Mesothelial cell of epicardium (in vitro differentiated cells): ENCODE measurements at regions not wholly inside any gene's neighbourhood (a gene's known extent, or its start where the extent isn't known, plus 50 kb on each side); places are given as distances from the start of the nearest gene placed in this dataset.

Source experiments
- DNase-seq, 2 experiments: peaks; one replicate each; pipeline ENCODE4 v3.0.0; 2021; ENCODE audit warnings: low spot score in 2 of 2; ENCODE audit not compliant: unreplicated experiment in 2 of 2
- H3K27ac Mint-ChIP-seq: 2 replicates; pipeline ENCODE4 v1.8.0; 2021; ENCODE audit warnings: mixed read lengths
- H3K27me3 Mint-ChIP-seq: 2 replicates; pipeline ENCODE4 v1.8.0; 2021; ENCODE audit warnings: low read depth, mixed read lengths
- H3K36me3 Mint-ChIP-seq: 2 replicates; pipeline ENCODE4 v1.8.0; 2021; ENCODE audit warnings: mixed read lengths
- H3K4me1 Mint-ChIP-seq: 2 replicates; pipeline ENCODE4 v1.8.0; 2021; ENCODE audit warnings: mixed read lengths
- H3K4me3 Mint-ChIP-seq: 2 replicates; pipeline ENCODE4 v1.8.0; 2021; ENCODE audit warnings: mild to moderate bottlenecking, moderate library complexity, mixed read lengths
- H3K9me3 Mint-ChIP-seq: 2 replicates; pipeline ENCODE4 v1.8.0; 2021; ENCODE audit warnings: mixed read lengths
- TF ChIP-seq, protein P1 (sequence below): fragments of 200-600 bp; sonication (generic); IDR thresholded peaks from one replicate; pipeline ENCODE4 v1.5.0; 2021; ENCODE audit warnings: antibody characterized with exemption; ENCODE audit not compliant: unreplicated experiment

DNA sequence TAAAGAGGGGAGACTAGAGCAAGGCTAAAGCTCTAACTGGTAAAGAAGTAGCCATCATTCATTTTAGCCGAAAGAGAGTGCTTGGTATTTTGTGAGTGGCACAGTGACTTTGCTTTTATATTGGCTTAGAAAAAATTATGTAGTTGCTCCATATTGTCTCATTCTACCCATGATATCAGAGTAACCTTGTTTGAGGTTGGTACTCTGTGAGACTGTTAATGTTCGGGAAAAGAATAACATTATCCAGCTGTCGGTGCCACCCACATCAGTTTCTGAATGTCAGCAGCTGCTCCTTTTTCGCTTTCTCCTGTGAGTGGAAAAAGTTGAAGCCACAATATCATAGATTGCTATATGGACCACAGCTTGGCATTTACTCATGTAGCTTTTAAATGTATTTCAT is 376.4 kb upstream of the KCNN2 start:
- no peak overlapping the region for H3K4me3 Mint-ChIP-seq
- no peaks in the 10 kb centered on the region for H3K9me3 Mint-ChIP-seq
- no peaks in the 10 kb centered on the region for H3K36me3 Mint-ChIP-seq
- no peak for DNase-seq
- TF ChIP-seq, protein P1, sequence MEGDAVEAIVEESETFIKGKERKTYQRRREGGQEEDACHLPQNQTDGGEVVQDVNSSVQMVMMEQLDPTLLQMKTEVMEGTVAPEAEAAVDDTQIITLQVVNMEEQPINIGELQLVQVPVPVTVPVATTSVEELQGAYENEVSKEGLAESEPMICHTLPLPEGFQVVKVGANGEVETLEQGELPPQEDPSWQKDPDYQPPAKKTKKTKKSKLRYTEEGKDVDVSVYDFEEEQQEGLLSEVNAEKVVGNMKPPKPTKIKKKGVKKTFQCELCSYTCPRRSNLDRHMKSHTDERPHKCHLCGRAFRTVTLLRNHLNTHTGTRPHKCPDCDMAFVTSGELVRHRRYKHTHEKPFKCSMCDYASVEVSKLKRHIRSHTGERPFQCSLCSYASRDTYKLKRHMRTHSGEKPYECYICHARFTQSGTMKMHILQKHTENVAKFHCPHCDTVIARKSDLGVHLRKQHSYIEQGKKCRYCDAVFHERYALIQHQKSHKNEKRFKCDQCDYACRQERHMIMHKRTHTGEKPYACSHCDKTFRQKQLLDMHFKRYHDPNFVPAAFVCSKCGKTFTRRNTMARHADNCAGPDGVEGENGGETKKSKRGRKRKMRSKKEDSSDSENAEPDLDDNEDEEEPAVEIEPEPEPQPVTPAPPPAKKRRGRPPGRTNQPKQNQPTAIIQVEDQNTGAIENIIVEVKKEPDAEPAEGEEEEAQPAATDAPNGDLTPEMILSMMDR, result no peak
- peaks cover 16% of the 10 kb centered on the region for H3K4me1 Mint-ChIP-seq
- H3K27ac Mint-ChIP-seq, result no peak overlapping the region
- no peaks in the 10 kb centered on the region for H3K27me3 Mint-ChIP-seq

DNA sequence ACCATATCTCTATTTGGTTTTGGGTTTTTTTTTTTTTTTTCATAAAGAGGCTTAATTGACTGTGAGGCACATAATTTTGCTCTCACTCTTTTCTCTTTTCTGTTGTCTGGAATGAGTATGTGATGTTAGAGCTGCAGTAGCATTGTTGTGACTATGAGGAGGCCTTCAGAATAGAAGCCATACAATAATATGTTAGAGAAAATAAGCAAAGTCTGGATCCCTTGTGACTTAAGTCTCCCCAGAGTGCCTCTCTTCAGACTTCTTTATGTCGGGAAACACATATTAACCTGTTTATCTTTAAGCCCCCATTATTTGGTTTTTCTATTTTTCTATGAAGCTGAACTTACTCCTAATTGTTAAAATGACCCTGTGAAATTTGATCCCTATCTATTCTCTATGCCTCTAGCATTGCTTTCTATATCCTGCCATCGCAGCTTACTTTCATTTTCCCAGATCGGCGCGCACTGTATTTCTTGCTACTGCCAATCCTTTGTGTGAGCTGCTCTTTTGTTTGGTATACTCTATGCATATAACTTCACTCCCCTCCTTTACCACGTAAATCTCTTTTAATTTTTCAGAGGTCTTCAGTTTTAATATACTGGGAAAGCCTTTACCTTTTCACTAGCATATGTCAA is 372.5 kb upstream of the KCNN2 start:
- no peak for DNase-seq
- H3K4me1 Mint-ChIP-seq, result peaks cover 16% of the 10 kb centered on the region
- no peak overlapping the region for H3K27ac Mint-ChIP-seq
- TF ChIP-seq, protein P1, result no peak
- no peaks in the 10 kb centered on the region for H3K27me3 Mint-ChIP-seq
- H3K36me3 Mint-ChIP-seq, result no peaks in the 10 kb centered on the region
- no peak overlapping the region for H3K4me3 Mint-ChIP-seq
- peaks cover 7% of the 10 kb centered on the region for H3K9me3 Mint-ChIP-seq

DNA sequence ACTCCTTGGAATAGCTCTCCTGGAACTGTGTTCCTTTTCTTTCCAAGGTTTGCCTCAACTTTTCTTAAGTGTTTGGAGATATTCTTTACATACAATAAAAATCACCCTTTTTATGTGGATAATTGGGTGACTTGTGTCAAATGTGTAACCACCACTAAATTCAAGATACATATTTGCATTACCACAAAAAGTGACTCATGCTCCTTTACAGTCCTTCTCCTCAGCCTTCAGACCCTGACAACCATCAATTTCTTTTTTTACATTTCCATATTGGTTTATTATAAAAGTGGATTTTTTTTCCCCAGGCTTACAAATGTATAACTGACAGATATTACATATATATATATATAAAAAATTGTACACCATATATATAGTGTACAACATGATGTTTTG is 372.0 kb upstream of the KCNN2 start:
- TF ChIP-seq, protein P1, result no peak
- Mint-ChIP-seq H3K36me3 (no peaks in the 10 kb centered on the region), H3K9me3 (peaks cover 10% of the 10 kb centered on the region), H3K4me3 (no peak overlapping the region), H3K27me3 (no peaks in the 10 kb centered on the region), H3K27ac (no peak overlapping the region), H3K4me1 (peaks cover 12% of the 10 kb centered on the region)
- no peak for DNase-seq

DNA sequence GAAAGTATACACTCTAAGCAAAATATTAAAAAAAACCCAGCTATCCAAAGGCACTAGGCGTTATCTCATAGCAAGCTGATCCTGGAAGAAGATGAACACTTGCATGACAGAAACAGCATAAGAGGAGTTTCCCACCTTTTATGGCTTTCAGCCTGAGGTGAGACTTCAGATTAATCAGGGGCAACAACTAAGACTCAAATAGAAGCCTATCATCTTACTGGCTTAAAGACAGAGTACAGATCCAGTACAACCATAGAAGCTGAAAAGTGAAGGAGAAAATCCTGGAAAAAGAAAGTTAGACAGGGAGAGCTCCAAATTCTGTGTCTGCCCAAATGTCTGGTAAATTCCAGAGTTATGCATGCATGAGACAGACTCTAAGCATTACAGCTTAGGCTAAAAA is 360.8 kb upstream of the KCNN2 start:
- Mint-ChIP-seq H3K4me3 (no peak overlapping the region), H3K9me3 (no peaks in the 10 kb centered on the region), H3K27me3 (no peaks in the 10 kb centered on the region), H3K4me1 (peaks cover 9% of the 10 kb centered on the region), H3K36me3 (no peaks in the 10 kb centered on the region), H3K27ac (no peak overlapping the region)
- DNase-seq, result no peak
- TF ChIP-seq, protein P1, result no peak

DNA sequence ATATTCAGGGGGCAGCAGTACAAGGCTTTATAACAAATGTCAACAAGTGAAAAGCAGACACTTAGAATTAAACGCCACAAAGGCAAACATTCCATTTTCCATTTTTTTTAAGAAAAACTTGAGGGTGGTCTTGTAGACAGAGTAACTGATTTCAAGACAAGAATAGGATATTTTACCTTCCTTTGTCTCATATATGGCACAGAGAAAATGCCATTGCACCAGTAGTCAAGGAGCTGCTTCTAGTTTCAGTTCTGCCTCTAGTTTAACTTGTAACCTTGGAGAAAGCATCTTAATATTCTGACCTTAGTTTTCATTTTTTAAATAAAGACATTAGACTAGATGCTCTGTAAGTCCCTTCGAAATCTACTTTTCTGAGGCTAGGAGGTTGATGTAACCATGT is 355.3 kb upstream of the KCNN2 start:
- no peak for DNase-seq
- Mint-ChIP-seq H3K27me3 (no peaks in the 10 kb centered on the region), H3K4me1 (peaks cover 3% of the 10 kb centered on the region), H3K27ac (no peak overlapping the region), H3K36me3 (no peaks in the 10 kb centered on the region), H3K9me3 (no peaks in the 10 kb centered on the region), H3K4me3 (no peak overlapping the region)
- TF ChIP-seq, protein P1, result no peak

DNA sequence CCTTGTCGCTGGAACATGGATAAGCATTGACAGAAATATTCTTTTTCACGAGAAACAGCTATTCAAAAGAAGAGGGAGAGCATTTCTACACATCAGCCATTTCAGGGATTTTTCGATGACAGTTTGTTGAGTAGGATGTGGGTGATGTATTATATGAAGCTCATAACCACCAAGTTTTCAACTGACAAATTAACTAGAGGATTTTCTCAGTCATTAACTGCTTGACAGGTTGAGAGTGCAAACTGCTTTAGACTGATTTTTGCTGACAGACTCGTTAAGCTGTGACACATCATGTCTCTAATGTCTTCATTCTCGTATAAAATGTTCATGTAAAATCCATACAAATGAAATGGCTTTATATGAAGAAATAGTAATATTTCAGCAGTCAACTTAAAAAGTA is 354.2 kb upstream of the KCNN2 start:
- TF ChIP-seq, protein P1, result no peak

More for the DNA sequence above, 354.2 kb upstream of the KCNN2 start:
- no peak overlapping the region for H3K27ac Mint-ChIP-seq
- no peak overlapping the region for H3K4me3 Mint-ChIP-seq
- H3K9me3 Mint-ChIP-seq, result no peaks in the 10 kb centered on the region
- no peak for DNase-seq
- peaks cover 3% of the 10 kb centered on the region for H3K4me1 Mint-ChIP-seq
- no peaks in the 10 kb centered on the region for H3K36me3 Mint-ChIP-seq
- no peaks in the 10 kb centered on the region for H3K27me3 Mint-ChIP-seq
